NCI-H2107 treated with DMSO at 0.1 percent for 48 hours (cell line): ENCODE measurements at regions not wholly inside any gene's neighbourhood (a gene's known extent, or its start where the extent isn't known, plus 50 kb on each side); places are given as distances from the start of the nearest gene placed in this dataset.

Experiments
- DNase-seq: peaks from one replicate; lab custom pipeline; 2025; ENCODE audit not compliant: unreplicated experiment; lab: John Stamatoyannopoulos, UW

- DNase-seq: no peak
Observed at GRCh38 chr2:12050396-12050795, 304.0 kb downstream of the LPIN1 start.

- no peak for DNase-seq
Observed at GRCh38 chr2:12051831-12052230, 305.4 kb downstream of the LPIN1 start.

GRCh38 chr2:12052796-12053195 is 306.4 kb downstream of the LPIN1 start:
- DNase-seq: no peak

GRCh38 chr2:12054956-12055618 is 308.7 kb downstream of the LPIN1 start:
- DNase-seq: no peak

GRCh38 chr2:12057436-12058166 is 311.2 kb downstream of the LPIN1 start:
- DNase-seq: no peak

- no peak for DNase-seq
Observed at GRCh38 chr2:12059616-12060441, 313.4 kb downstream of the LPIN1 start.

GRCh38 chr2:12060886-12061285 is 314.5 kb downstream of the LPIN1 start:
- DNase-seq: no peak

- DNase-seq: no peak
Observed at GRCh38 chr2:12061286-12062052, 315.0 kb downstream of the LPIN1 start.

GRCh38 chr2:12062053-12062395 is 315.6 kb downstream of the LPIN1 start:
- no peak for DNase-seq

GRCh38 chr2:12063210-12063609 is 316.8 kb downstream of the LPIN1 start:
- no peak for DNase-seq

- DNase-seq: no peak
Observed at GRCh38 chr2:12064153-12064552, 317.7 kb downstream of the LPIN1 start.

- no peak for DNase-seq
Observed at GRCh38 chr2:12066116-12066515, 319.7 kb downstream of the LPIN1 start.

- no peak for DNase-seq
Observed at GRCh38 chr2:12066986-12067385, 320.6 kb downstream of the LPIN1 start.

GRCh38 chr2:12068796-12069538 is 322.5 kb downstream of the LPIN1 start:
- no peak for DNase-seq

GRCh38 chr2:12070153-12070552 is 323.7 kb downstream of the LPIN1 start:
- no peak for DNase-seq

GRCh38 chr2:12070581-12070980 is 324.1 kb downstream of the LPIN1 start:
- DNase-seq: no peak

GRCh38 chr2:12071318-12071717 is 324.9 kb downstream of the LPIN1 start:
- DNase-seq: no peak

GRCh38 chr2:12073217-12073852 is 326.9 kb downstream of the LPIN1 start:
- DNase-seq: no peak

GRCh38 chr2:12074126-12074844 is 327.9 kb downstream of the LPIN1 start:
- no peak for DNase-seq
